HCT116 (cell line): ENCODE measurements at regions not wholly inside any gene's neighbourhood (a gene's known extent, or its start where the extent isn't known, plus 50 kb on each side); places are given as distances from the start of the nearest gene placed in this dataset.
A peak's percentile ranks its signal among the peaks of the same experiment; 100 is the strongest.

Experiments used
- ATAC-seq: fragments of 200-7000 bp; cut with Tn5 transposase; 2 replicates; pipeline ENCODE4 v1.9.1; 2020; ENCODE audit warnings: mild to moderate bottlenecking, moderate library complexity
- BruUV-seq: library from RNA; stranded (reverse); fragments of 400-500 nt; replicated peaks from 2 replicates; lab custom pipeline; 2021; lab: Mats Ljungman, UMichigan
- CTCF ChIA-PET: fragments of 300-600 bp; sonication (Branson Sonifier 250); formaldehyde crosslinking; loops from one replicate; lab custom pipeline; 2021; ENCODE audit warnings: antibody characterized with exemption; lab: Charles Lee
- POLR2A ChIA-PET: fragments of 300-600, 350-600 bp; sonication (Branson Sonifier 250); formaldehyde crosslinking; loops from one replicate; lab custom pipeline; 2021; ENCODE audit warnings: antibody characterized with exemption; lab: Charles Lee
- RAD21 ChIA-PET, 2 experiments: fragments of 300-600 bp; sonication (Branson Sonifier 250); formaldehyde crosslinking; loops; one replicate each; lab custom pipeline; 2023; ENCODE audit warnings: low total read pairs in 2 of 2; ENCODE audit not compliant: uncharacterized antibody in 2 of 2, unreplicated experiment in 2 of 2, low non-redundant PET in 1 of 2; lab: Charles Lee
- DNase-seq: peaks from one replicate; pipeline ENCODE4 v3.0.0-alpha.2; 2010; ENCODE audit warnings: low read depth, low spot score
- H2AFZ ChIP-seq: fragments of 200-600 bp; shearing (Covaris generic), sonication (generic); 2 replicates; pipeline ENCODE4 v1.6.1; 2017; ENCODE audit warnings: low read depth, mixed run types, mixed read lengths, antibody characterized with exemption, low read length; ENCODE audit not compliant: poor library complexity, severe bottlenecking
- H3K27ac ChIP-seq: 2 replicates; pipeline ENCODE4 v1.5.1; 2012; ENCODE audit warnings: low read depth, low read length
- H3K27me3 ChIP-seq: fragments of 200-600 bp; sonication (generic); 2 replicates; pipeline ENCODE4 v1.6.1; 2016; ENCODE audit warnings: mixed run types, low read length, mixed read lengths; ENCODE audit not compliant: insufficient read depth
- H3K36me3 ChIP-seq, 2 experiments: fragments of 200-500 bp in 1 of 2; fragments of 200-600 bp in 1 of 2; sonication (Bioruptor generic) in 1 of 2; sonication (generic) in 1 of 2; 2 replicates each; pipeline versions ENCODE4 v1.5.1 to v1.6.1; 2014 to 2016; ENCODE audit warnings: low read length in 2 of 2, inconsistent platforms in 1 of 2, mixed read lengths in 1 of 2, mixed run types in 1 of 2; ENCODE audit not compliant: insufficient read depth in 2 of 2, control insufficient read depth in 1 of 2
- H3K4me1 ChIP-seq, 2 experiments: fragments of 200-600 bp in 1 of 2; sonication (generic) in 1 of 2; 2 replicates each; pipeline versions ENCODE4 v1.5.1 to v1.6.1; 2012 to 2017; ENCODE audit warnings: low read length in 2 of 2, inconsistent platforms in 1 of 2, mild to moderate bottlenecking in 1 of 2, mixed read lengths in 1 of 2, mixed run types in 1 of 2, moderate library complexity in 1 of 2; ENCODE audit not compliant: insufficient read depth in 2 of 2, control insufficient read depth in 1 of 2
- H3K4me2 ChIP-seq: fragments of 200-600 bp; sonication (generic); 2 replicates; pipeline ENCODE4 v1.6.1; 2017; ENCODE audit warnings: mixed run types, low read length, mixed read lengths
- H3K4me3 ChIP-seq, 2 experiments: fragments of 200-600 bp in 1 of 2; sonication (generic) in 1 of 2; replicated peaks in 1 of 2; 2 replicates each; pipeline ENCODE4 v1.5.1; 2011 to 2016; ENCODE audit warnings: low read length in 2 of 2, control low read depth in 1 of 2, low read depth in 1 of 2, mild to moderate bottlenecking in 1 of 2, mixed read lengths in 1 of 2, mixed run types in 1 of 2
- H3K79me2 ChIP-seq: fragments of 200-600 bp; sonication (generic); 2 replicates; pipeline ENCODE4 v1.6.1; 2017; ENCODE audit warnings: mild to moderate bottlenecking, mixed run types, low read length, moderate library complexity, mixed read lengths; ENCODE audit not compliant: insufficient read depth
- H3K9ac ChIP-seq: fragments of 200-600 bp; sonication (generic); 2 replicates; pipeline ENCODE4 v1.6.1; 2016; ENCODE audit warnings: low read length, mixed read lengths
- H3K9me2 ChIP-seq: fragments of 200-600 bp; sonication (generic), shearing (Covaris generic); 2 replicates; pipeline ENCODE4 v1.6.1; 2017; ENCODE audit warnings: mixed run types, mild to moderate bottlenecking, moderate library complexity; ENCODE audit not compliant: insufficient read depth
- H3K9me3 ChIP-seq, 2 experiments: fragments of 200-500 bp in 1 of 2; fragments of 200-600 bp in 1 of 2; sonication (Bioruptor generic) in 1 of 2; sonication (generic) in 1 of 2; 2 replicates each; pipeline ENCODE4 v1.6.1; 2014 to 2017; ENCODE audit warnings: low read length in 2 of 2, mixed read lengths in 2 of 2, inconsistent platforms in 1 of 2, low read depth in 1 of 2, mild to moderate bottlenecking in 1 of 2, mixed run types in 1 of 2, moderate library complexity in 1 of 2; ENCODE audit not compliant: control insufficient read depth in 1 of 2, insufficient read depth in 1 of 2
- H4K20me1 ChIP-seq: fragments of 200-600 bp; sonication (generic), shearing (Covaris generic); 2 replicates; pipeline ENCODE4 v1.6.1; 2017; ENCODE audit warnings: mixed run types, mild to moderate bottlenecking, moderate library complexity; ENCODE audit not compliant: insufficient read depth
- CBX3 ChIP-seq: IDR thresholded peaks from 2 replicates; pipeline ENCODE4 v1.6.1; 2012; ENCODE audit warnings: low read depth
- CTCF ChIP-seq, 3 experiments: fragments of 200-600 bp in 1 of 3; sonication (generic) in 1 of 3; IDR thresholded peaks in 2 of 3; conservative IDR thresholded peaks in 1 of 3; 2 replicates each; pipeline ENCODE4 v1.5.1; 2012 to 2017; ENCODE audit warnings: low read depth in 2 of 3, low read length in 2 of 3, antibody characterized with exemption in 1 of 3, borderline replicate concordance in 1 of 3, control low read depth in 1 of 3, mild to moderate bottlenecking in 1 of 3, mixed read lengths in 1 of 3, mixed run types in 1 of 3, moderate library complexity in 1 of 3; ENCODE audit not compliant: insufficient read depth in 1 of 3
- EGR1 ChIP-seq: IDR thresholded peaks from 2 replicates; pipeline ENCODE4 v1.6.1; 2012; ENCODE audit warnings: low read depth
- EZH2phosphoT487 ChIP-seq: fragments of 200-600 bp; IDR thresholded peaks from 2 replicates; pipeline ENCODE4 v1.6.1; 2018; ENCODE audit warnings: antibody characterized with exemption, borderline replicate concordance
- FOSL1 ChIP-seq: IDR thresholded peaks from 2 replicates; pipeline ENCODE4 v1.6.1; 2012; ENCODE audit warnings: low read depth
- JUND ChIP-seq: IDR thresholded peaks from 2 replicates; pipeline ENCODE4 v1.6.1; 2012
- RAD21 ChIP-seq: IDR thresholded peaks from 2 replicates; pipeline ENCODE4 v1.6.1; 2012; ENCODE audit warnings: low read depth, mild to moderate bottlenecking
- REST ChIP-seq: IDR thresholded peaks from 2 replicates; pipeline ENCODE4 v1.6.1; 2012; ENCODE audit warnings: low read depth
- SIN3A ChIP-seq: IDR thresholded peaks from 2 replicates; pipeline ENCODE4 v1.6.1; 2012; ENCODE audit warnings: low read depth
- SRF ChIP-seq: IDR thresholded peaks from 2 replicates; pipeline ENCODE4 v1.6.1; 2012; ENCODE audit warnings: low read depth
- ZBTB33 ChIP-seq: IDR thresholded peaks from 2 replicates; pipeline ENCODE4 v1.6.1; 2011; ENCODE audit warnings: mild to moderate bottlenecking, low read length, moderate library complexity; ENCODE audit not compliant: insufficient replicate concordance; ENCODE audit errors: extremely low read depth
- ZFX ChIP-seq: fragments of 450-650 bp; IDR thresholded peaks from 2 replicates; pipeline ENCODE4 v1.6.1; 2017
- ZNF274 ChIP-seq: fragments of 200-500 bp; sonication (Bioruptor generic); IDR thresholded peaks from 2 replicates; pipeline ENCODE4 v1.6.1; 2014; ENCODE audit warnings: mild to moderate bottlenecking, low read depth, low read length, inconsistent platforms
- intact Hi-C: fragments of 100-400 bp; cut with micrococcal nuclease; formaldehyde crosslinking; loops from 2 replicates; pipeline ENCODE4 v1.10.0; 2022

GRCh38 chr2:167869200-167869599, 378.2 kb downstream of the STK39 start:
- H3K9me2 ChIP-seq, result no peaks in the 10 kb centered on the region
- BruUV-seq, result no TSS peak
- H3K27me3 ChIP-seq, result no peaks in the 10 kb centered on the region
- peak; percentile 71 for ATAC-seq
- no peaks in the 10 kb centered on the region for H4K20me1 ChIP-seq
- intact Hi-C loops, result loop anchor here (10.0 kb wide), 1 partner anchor 246 kb away; no protein-coding TSS in a partner anchor
- no peaks in the 10 kb centered on the region for H3K36me3 ChIP-seq
- no peaks in the 10 kb centered on the region for H3K9me3 ChIP-seq
- no peak overlapping the region for H3K9ac ChIP-seq
- H3K4me2 ChIP-seq, result no peak overlapping the region
- TF ChIP-seq CTCF (IDR thresholded peaks at IDR 0.05 in 2 of 3, conservative IDR thresholded peaks at IDR 0.05 in 1 of 3; ENCODE audit: borderline replicate concordance in 1 of 3, insufficient read depth in 1 of 3, low read depth in 2 of 3, low read length in 2 of 3), result peak in 2 of 3 experiments; percentile 31 to 33; a peak in 3 of 6 replicates
- TF ChIP-seq JUND, result no peak
- TF ChIP-seq CBX3, result no peak
- TF ChIP-seq RAD21, result peak; percentile 33
- no peak overlapping the region for H2AFZ ChIP-seq
- no peaks in the 10 kb centered on the region for H3K4me1 ChIP-seq
- no peak for DNase-seq
- ChIA-PET CTCF (no interaction called here), RAD21 (no interaction called here), POLR2A (no interaction called here)
- H3K4me3 ChIP-seq, result no peak overlapping the region
- no peak overlapping the region for H3K27ac ChIP-seq
- H3K79me2 ChIP-seq, result no peaks in the 10 kb centered on the region

- Histone ChIP-seq H3K36me3 (no peaks in the 10 kb centered on the region), H3K4me3 (no peak overlapping the region), H3K27ac (no peak overlapping the region), H2AFZ (no peak overlapping the region), H3K79me2 (no peaks in the 10 kb centered on the region), H3K4me1 (no peaks in the 10 kb centered on the region), H3K9me3 (no peaks in the 10 kb centered on the region), H3K9ac (no peak overlapping the region), H3K4me2 (no peak overlapping the region), H3K27me3 (peaks cover 15% of the 10 kb centered on the region; the same call in 1 of the 2 replicates), H3K9me2 (no peaks in the 10 kb centered on the region), H4K20me1 (no peaks in the 10 kb centered on the region)
- CTCF ChIA-PET, result no interaction called here
- ATAC-seq (no peak), DNase-seq (no peak)
- intact Hi-C loops, result loop anchor here (10.0 kb wide), 1 partner anchor 251 kb away; no protein-coding TSS in a partner anchor
- BruUV-seq, result no TSS peak
- POLR2A ChIA-PET, result no interaction called here
- RAD21 ChIA-PET, result no interaction called here
- TF ChIP-seq ZFX (no peak), EGR1 (no peak), ZNF274 (no peak), SRF (no peak), ZBTB33 (no peak), EZH2phosphoT487 (no peak), SIN3A (no peak), REST (no peak), FOSL1 (no peak)
Measured at GRCh38 chr2:167863377-167863776, 384.0 kb downstream of the STK39 start.
